ENCODE measurements at regions not wholly inside any gene's neighbourhood (a gene's known extent, or its start where the extent isn't known, plus 50 kb on each side); places are given as distances from the start of the nearest gene placed in this dataset.
A peak's percentile ranks its signal among the peaks of the same experiment; 100 is the strongest.

DNA sequence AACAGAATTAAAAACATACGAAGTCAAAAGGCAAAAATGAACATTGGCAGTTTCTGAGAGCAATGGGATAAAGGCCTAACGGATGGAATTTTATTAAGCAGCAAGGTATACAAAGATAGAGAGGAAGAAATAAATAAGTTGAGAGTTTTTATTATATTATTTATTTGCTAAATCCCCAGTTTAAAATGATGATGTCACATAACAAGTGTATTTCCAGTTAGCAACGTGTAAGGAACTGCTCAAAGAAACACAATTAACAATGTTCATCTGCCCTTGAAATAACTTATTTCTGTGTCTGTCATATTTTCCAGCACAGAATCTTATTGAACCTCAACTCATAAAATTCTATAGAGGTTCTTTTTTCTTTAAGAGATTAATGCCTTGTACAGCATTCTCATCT lies 108.6 kb upstream of the TMEM106B start:
- in situ Hi-C loops (cut with HindIII; ENCODE audit: low pct_unique_long_range_greater_than_20kb, low sequenced_read_pairs) = no loop called here

GRCh38 chr7:12103948-12104347 lies 107.1 kb upstream of the TMEM106B start:
- in situ Hi-C loops (cut with HindIII; ENCODE audit: low pct_unique_long_range_greater_than_20kb, low sequenced_read_pairs) = no loop called here
- no peak for DNase-seq (ENCODE audit: low read depth, low spot score)

More for the DNA sequence above, 108.6 kb upstream of the TMEM106B start:
- no peak for DNase-seq (ENCODE audit: low read depth, low spot score)

DNA sequence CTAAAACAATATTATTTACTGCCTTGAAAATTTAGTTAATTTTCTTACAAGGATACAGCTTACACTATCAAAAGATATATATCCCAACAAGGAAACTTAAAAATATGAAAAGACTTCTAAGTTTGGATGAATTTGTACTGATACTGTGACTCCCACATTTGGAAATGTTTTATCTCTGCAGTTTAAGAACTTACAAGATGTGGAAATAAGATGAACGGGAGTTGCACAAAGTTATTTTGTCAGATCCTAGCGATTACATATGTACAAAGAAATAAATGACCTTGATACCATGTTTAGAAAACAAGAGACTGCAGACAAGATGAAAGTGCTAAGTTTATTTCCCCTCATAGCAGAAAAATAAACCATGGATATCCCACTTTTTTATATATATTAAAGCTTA lies 103.7 kb upstream of the TMEM106B start:
- DNase-seq (ENCODE audit: low read depth, low spot score) = no peak
- in situ Hi-C loops (cut with HindIII; ENCODE audit: low pct_unique_long_range_greater_than_20kb, low sequenced_read_pairs) = no loop called here

GRCh38 chr7:12107841-12108254 lies 103.2 kb upstream of the TMEM106B start:
- DNase-seq (ENCODE audit: low read depth, low spot score) = no peak
- in situ Hi-C loops (cut with HindIII; ENCODE audit: low pct_unique_long_range_greater_than_20kb, low sequenced_read_pairs) = no loop called here

GRCh38 chr7:12110425-12110824 lies 100.7 kb upstream of the TMEM106B start:
- in situ Hi-C loops (cut with HindIII; ENCODE audit: low pct_unique_long_range_greater_than_20kb, low sequenced_read_pairs) = no loop called here
- no peak for DNase-seq (ENCODE audit: low read depth, low spot score)

DNA sequence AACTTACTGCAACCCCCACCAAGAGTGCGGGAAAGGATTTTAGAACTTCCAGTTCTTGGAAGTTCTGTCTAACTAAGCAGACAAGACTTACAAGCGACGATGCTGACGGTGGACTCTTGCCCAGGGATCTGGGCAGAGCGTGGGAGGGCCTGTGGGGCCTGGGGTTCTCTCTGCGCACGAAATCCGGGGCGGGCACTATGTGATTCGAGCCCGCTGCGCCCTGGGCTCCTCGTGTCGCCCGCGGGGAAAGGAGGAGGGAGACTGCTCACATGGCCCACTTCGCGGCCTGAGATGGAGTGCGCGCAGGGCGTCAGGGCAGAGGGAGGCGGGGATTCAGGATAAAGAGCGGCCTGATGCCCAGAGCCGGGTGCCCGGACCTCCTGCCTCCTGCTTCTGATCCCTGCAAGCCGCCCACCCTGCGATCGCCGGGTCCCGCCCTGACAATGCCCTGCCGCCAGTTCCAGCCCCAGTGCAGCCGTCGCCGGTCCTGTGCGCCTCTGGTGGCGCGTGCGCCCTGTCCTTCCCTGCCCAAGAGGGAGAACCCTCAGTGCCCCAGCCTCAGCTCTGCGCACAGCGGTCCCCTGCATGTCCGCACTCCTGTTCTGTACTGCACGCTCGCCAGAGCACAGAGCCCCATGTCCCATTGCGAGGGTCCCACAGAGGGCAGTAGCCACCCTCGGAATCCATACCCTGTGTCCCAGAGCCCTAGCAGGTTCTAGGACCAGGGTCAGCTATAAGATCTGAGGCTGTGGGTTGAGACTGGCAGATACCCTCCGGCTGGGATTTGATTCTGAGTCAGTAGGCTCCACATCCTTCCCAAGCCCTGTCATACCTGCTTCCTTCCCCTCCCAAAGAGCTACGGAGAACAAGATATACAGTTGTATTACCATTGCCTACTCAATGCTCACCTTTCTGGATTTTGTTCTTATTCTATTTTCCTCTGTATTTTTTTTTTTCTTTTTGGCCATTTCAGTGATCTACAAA lies 99.4 kb upstream of the TMEM106B start:
- DNase-seq (ENCODE audit: low read depth, low spot score) = peak; percentile 13
- in situ Hi-C loops (cut with HindIII; ENCODE audit: low pct_unique_long_range_greater_than_20kb, low sequenced_read_pairs) = no loop called here

DNA sequence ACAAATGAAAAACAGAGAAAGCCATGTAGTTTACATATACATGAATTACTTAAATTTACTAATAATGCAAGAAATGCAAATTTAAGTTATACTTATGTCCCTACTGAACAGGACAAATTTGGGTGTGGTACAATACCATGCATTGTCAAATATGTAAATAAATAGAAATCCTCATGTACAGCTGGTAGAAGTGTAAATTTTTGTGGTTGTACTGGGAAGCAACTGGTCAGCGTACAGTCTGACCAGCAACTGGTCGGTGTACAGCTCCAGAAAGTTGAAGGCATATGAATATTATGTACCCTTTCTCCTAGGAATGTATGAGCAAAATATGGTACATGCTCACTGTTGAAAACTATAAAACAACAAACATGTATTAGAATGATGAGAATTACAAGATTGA lies 93.9 kb upstream of the TMEM106B start:
- no peak for DNase-seq (ENCODE audit: low read depth, low spot score)
- in situ Hi-C loops (cut with HindIII; ENCODE audit: low pct_unique_long_range_greater_than_20kb, low sequenced_read_pairs) = no loop called here

DNA sequence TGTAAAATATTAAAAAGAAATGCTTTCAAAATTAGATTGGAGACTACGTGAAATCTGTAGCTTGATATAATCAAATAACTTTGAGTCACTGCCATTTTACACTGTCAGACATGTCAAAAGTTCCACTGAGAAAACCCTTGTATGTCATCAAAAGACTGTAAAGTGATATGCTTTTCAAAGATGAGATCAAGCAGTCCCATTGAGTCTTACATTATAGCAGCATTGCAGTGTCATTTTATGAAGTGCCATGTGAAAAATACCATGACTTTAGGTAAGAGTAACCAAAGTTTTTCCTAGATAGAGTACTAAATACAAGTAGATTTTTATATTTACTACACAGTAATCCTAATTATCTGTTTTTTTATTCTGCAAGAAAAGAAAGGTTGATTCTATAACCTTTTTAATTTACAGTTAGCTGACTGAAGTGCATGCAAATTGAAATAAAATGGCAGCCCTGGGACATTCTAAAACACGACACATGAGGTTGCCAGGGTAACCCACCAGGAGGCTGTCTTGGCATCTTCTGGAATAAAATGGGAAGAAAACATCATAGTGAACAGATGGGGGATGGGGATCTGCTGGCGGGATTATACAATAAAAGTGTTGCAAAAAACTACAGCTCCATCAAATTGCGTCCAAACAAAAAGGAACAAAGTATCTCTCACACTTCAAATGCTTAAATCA lies 91.3 kb upstream of the TMEM106B start:
- in situ Hi-C loops (cut with HindIII; ENCODE audit: low pct_unique_long_range_greater_than_20kb, low sequenced_read_pairs) = no loop called here
- DNase-seq (ENCODE audit: low read depth, low spot score) = peak; percentile 24

DNA sequence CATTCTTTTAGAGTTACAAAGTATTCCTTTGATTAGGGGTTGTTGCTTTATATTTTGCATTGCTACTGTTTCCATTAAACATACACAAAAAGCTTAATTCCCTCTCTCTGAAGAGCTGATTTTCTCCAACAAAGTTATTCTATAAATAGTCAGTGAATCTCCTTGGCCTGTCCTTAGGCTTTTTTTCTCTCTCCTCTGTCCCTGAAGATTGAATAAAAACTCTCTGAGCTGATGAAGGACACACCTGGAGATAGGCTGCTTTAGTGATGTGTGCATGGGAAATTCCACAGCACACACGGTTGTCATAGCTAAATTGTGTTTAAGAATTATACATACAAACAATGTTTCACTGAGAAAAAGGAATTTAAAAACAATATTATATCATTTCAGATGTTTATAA lies 90.5 kb upstream of the TMEM106B start:
- in situ Hi-C loops (cut with HindIII; ENCODE audit: low pct_unique_long_range_greater_than_20kb, low sequenced_read_pairs) = no loop called here
- DNase-seq (ENCODE audit: low read depth, low spot score) = no peak

DNA sequence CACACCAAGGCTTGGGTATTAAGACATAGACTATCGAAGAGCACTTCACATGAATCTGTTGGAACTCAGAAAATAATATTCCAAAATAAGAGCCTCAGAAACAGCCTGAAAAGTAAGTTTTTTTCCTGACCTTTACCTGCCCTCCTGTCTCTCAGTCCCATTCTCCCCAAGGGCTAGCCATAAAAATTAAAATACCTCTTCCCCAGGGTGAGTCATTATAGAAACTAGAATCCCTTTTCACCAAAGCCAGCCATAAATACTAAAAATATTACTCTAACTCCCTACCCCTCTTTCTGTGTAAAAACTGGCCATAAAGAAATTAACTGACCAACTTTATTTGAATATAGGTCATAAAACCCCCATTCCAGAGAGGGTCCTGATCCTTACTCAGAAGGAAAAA lies 87.9 kb upstream of the TMEM106B start:
- no peak for DNase-seq (ENCODE audit: low read depth, low spot score)
- in situ Hi-C loops (cut with HindIII; ENCODE audit: low pct_unique_long_range_greater_than_20kb, low sequenced_read_pairs) = no loop called here

GRCh38 chr7:12124028-12124427 lies 87.1 kb upstream of the TMEM106B start:
- in situ Hi-C loops (cut with HindIII; ENCODE audit: low pct_unique_long_range_greater_than_20kb, low sequenced_read_pairs) = no loop called here
- no peak for DNase-seq (ENCODE audit: low read depth, low spot score)

DNA sequence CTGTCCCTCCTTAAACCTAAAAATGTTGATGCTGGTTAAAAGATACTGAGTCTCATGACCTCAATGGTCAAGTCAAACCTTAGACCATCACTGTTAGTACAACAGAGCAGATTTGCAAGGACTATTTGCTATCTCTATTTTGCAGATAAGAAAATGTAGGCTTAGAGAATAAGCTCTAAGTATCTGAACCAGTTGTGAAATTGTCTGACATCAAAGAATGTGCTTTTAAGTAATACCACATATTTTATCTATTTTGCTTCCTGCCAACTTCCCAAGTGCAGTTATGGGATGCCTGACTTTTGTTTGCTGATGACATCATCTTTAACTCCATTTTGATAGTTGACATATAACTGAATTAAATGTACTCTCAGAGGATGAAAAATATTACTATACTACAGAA lies 83.6 kb upstream of the TMEM106B start:
- DNase-seq (ENCODE audit: low read depth, low spot score) = no peak
- in situ Hi-C loops (cut with HindIII; ENCODE audit: low pct_unique_long_range_greater_than_20kb, low sequenced_read_pairs) = no loop called here

DNA sequence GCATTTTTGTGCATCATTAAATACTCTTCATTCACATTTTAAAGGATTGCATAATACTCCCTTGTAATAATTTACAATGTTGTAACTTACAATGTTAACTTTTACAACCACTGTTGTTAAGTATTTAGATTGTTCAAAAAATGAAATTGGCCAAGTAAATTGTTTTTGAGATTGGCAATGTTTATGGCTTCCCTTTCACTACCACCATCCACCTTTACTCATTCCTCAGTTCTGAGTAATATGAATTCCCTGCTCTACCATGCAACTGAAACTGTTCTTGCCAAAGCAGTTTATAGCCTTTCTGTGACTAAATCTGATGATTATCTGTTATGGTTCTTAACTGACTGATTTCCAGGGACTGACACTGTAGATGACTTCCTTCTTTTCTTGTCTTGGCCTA lies 80.5 kb upstream of the TMEM106B start:
- DNase-seq (ENCODE audit: low read depth, low spot score) = no peak
- in situ Hi-C loops (cut with HindIII; ENCODE audit: low pct_unique_long_range_greater_than_20kb, low sequenced_read_pairs) = no loop called here

DNA sequence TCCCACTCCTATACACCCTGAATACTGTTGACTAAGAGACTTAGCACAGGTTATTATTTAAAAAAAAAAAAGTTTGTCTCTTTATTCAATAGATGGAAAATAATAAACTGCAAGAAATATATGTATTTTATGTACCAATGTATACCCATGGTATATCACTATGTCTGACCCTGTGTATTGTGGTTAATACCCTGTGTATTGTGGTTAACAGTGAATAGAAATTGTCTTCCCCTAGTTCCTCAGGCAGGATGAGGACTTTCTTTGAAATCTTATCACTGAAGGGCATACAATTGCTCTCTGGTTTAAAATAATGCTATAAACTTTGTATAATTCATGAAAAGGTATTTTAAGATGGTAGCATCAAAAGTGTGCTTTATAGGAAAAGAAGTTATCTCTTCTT lies 80.0 kb upstream of the TMEM106B start:
- in situ Hi-C loops (cut with HindIII; ENCODE audit: low pct_unique_long_range_greater_than_20kb, low sequenced_read_pairs) = no loop called here
- no peak for DNase-seq (ENCODE audit: low read depth, low spot score)

- DNase-seq (ENCODE audit: low read depth, low spot score) = no peak
- in situ Hi-C loops (cut with HindIII; ENCODE audit: low pct_unique_long_range_greater_than_20kb, low sequenced_read_pairs) = no loop called here
Observed at GRCh38 chr7:12133865-12134264, 77.2 kb upstream of the TMEM106B start.

DNA sequence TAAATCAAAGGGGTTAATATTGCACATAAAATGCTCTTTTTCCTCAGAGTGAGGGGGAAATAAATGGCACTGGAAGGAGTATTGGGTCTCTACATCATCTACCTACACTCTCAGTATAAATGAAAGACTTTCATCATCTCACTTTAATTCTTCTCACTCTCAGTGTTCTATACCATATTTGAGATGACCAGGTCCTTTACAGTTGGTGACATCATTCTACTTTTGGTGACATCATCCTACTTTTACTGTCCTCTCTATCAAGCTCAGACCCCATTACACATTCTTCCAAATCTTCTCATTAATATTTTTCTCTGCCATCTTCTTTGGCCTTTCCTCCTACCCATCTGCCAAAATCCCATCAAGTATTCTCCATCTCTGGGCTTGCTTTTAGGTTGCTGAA lies 74.6 kb upstream of the TMEM106B start:
- DNase-seq (ENCODE audit: low read depth, low spot score) = no peak
- in situ Hi-C loops (cut with HindIII; ENCODE audit: low pct_unique_long_range_greater_than_20kb, low sequenced_read_pairs) = no loop called here

DNA sequence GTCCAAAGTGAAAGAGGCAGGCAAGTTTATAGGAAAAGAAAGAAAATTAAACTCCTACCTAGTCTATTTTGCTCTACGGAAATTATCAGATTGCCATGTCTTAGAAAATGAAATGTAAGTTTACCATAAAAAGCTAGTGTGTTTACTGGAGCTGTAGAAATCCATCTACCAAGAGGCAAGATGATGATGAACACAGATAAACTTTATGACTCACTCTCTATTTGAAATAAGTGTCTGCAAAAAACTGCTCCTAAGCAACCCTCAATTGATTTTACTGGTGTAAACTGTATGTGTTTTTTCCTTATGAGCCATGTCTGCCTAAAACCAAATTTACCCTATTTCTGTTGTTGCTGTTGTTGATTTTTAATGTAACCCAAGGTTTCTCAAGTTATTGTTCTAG lies 73.8 kb upstream of the TMEM106B start:
- in situ Hi-C loops (cut with HindIII; ENCODE audit: low pct_unique_long_range_greater_than_20kb, low sequenced_read_pairs) = no loop called here
- no peak for DNase-seq (ENCODE audit: low read depth, low spot score)

GRCh38 chr7:12138421-12138820 lies 72.7 kb upstream of the TMEM106B start:
- DNase-seq (ENCODE audit: low read depth, low spot score) = no peak
- in situ Hi-C loops (cut with HindIII; ENCODE audit: low pct_unique_long_range_greater_than_20kb, low sequenced_read_pairs) = no loop called here

- no peak for DNase-seq (ENCODE audit: low read depth, low spot score)
- in situ Hi-C loops (cut with HindIII; ENCODE audit: low pct_unique_long_range_greater_than_20kb, low sequenced_read_pairs) = no loop called here
Observed at GRCh38 chr7:12139416-12139815, 71.7 kb upstream of the TMEM106B start.

All from SK-MEL-5 (cell line).